Tibial nerve (tissue), 4 donors: ENCODE measurements at regions not wholly inside any gene's neighbourhood (a gene's known extent, or its start where the extent isn't known, plus 50 kb on each side); places are given as distances from the start of the nearest gene placed in this dataset.
"Not testable (repeated sequence)": the region's sequence is repeated elsewhere in the genome, so short reads cannot be mapped to it uniquely, and the experiment has no call there.

ENCODE experiments used
- DNase-seq, 2 donors: peaks; one replicate each; pipeline ENCODE4 v3.0.0-alpha.2; 2019; ENCODE audit warnings: low spot score in 2 of 2
- H3K27ac ChIP-seq, 4 donors: fragments of 200-600 bp; sonication (generic) in 3 of 4; one replicate each; pipeline ENCODE4 v1.5.1; 2017 to 2019; ENCODE audit warnings: mild to moderate bottlenecking in 1 of 4
- H3K27me3 ChIP-seq, 2 donors: fragments of 200-600 bp; sonication (generic) in 1 of 2; one replicate each; pipeline versions ENCODE4 v1.5.1 to v1.6.0; 2017 to 2019
- H3K36me3 ChIP-seq, 3 donors: fragments of 200-600 bp; sonication (generic); one replicate each; pipeline ENCODE4 v1.5.1; 2018 to 2019
- H3K4me1 ChIP-seq, 4 donors: fragments of 200-600 bp; sonication (generic) in 3 of 4; one replicate each; pipeline ENCODE4 v1.5.1; 2017 to 2019
- H3K4me3 ChIP-seq, 4 donors: fragments of 200-600 bp; sonication (generic) in 3 of 4; one replicate each; pipeline ENCODE4 v1.5.1; 2017 to 2019; ENCODE audit warnings: mild to moderate bottlenecking in 1 of 4, moderate library complexity in 1 of 4
- H3K9me3 ChIP-seq, 4 donors: fragments of 200-600 bp; sonication (generic) in 3 of 4; one replicate each; pipeline ENCODE4 v1.5.1; 2017 to 2019
- CTCF ChIP-seq, 5 experiments: fragments of 200-600 bp in 3 of 5; fragments of 450-650 bp in 2 of 5; sonication (generic) in 3 of 5; IDR thresholded peaks; one replicate each; pipeline ENCODE4 v1.5.1; 2016 to 2019; ENCODE audit warnings: antibody characterized with exemption in 5 of 5, mild to moderate bottlenecking in 3 of 5, moderate library complexity in 2 of 5
- EP300 ChIP-seq, 2 donors: sonication (generic); formaldehyde crosslinking; IDR thresholded peaks; one replicate each; pipeline ENCODE4 v1.6.1; 2017; ENCODE audit warnings: antibody characterized with exemption in 2 of 2, mild to moderate bottlenecking in 1 of 2
- POLR2A ChIP-seq, 2 donors: fragments of 450-650 bp; IDR thresholded peaks; one replicate each; pipeline ENCODE4 v1.6.1; 2017; ENCODE audit warnings: antibody characterized with exemption in 2 of 2, mild to moderate bottlenecking in 2 of 2, moderate library complexity in 2 of 2
- WGBS, 2 donors: methylation state at CpG; one replicate each; pipeline ENCODE4 v1.1.5; 2018; 5-methylcytosine and 5-hydroxymethylcytosine counted together

GRCh38 chr4:183012879-183013729, 86.0 kb upstream of the WWC2 start:
- H3K4me3 ChIP-seq = no peak overlapping the region
- peaks cover 0 to 13% of the 10 kb centered on the region in 2 donors for H3K27me3 ChIP-seq
- no peaks in the 10 kb centered on the region for H3K36me3 ChIP-seq
- DNase-seq = no peak
- H3K4me1 ChIP-seq = no peaks in the 10 kb centered on the region
- no peaks in the 10 kb centered on the region for H3K9me3 ChIP-seq
- TF ChIP-seq EP300 (IDR thresholded peaks at IDR 0.05) (no peak), POLR2A (IDR thresholded peaks at IDR 0.05) (no peak), CTCF (IDR thresholded peaks at IDR 0.05) (no peak)
- 48 to 71% methylated on average over 18 of the region's 18 CpGs for WGBS, 2 donors
- no peak overlapping the region for H3K27ac ChIP-seq

- Histone ChIP-seq H3K27ac (no peak overlapping the region), H3K9me3 (no peaks in the 10 kb centered on the region), H3K4me3 (no peak overlapping the region), H3K4me1 (no peaks in the 10 kb centered on the region), H3K36me3 (no peaks in the 10 kb centered on the region), H3K27me3 (peaks cover 0 to 13% of the 10 kb centered on the region in 2 donors)
- TF ChIP-seq POLR2A (IDR thresholded peaks at IDR 0.05) (no peak), CTCF (IDR thresholded peaks at IDR 0.05) (no peak), EP300 (IDR thresholded peaks at IDR 0.05) (no peak)
- WGBS, 2 donors = 60 to 70% methylated on average over 8 of the region's 8 CpGs
- no peak for DNase-seq
Observed at GRCh38 chr4:183011213-183011907, 87.7 kb upstream of the WWC2 start.

- 26 to 39% methylated on average over 9 of the region's 9 CpGs for WGBS, 2 donors
- Histone ChIP-seq H3K9me3 (peaks cover 0 to 10% (median 0%) of the 10 kb centered on the region in 4 donors), H3K36me3 (no peaks in the 10 kb centered on the region), H3K4me3 (no peak overlapping the region), H3K27ac (no peak overlapping the region), H3K27me3 (peaks cover 0 to 7% of the 10 kb centered on the region in 2 donors), H3K4me1 (no peaks in the 10 kb centered on the region)
- TF ChIP-seq CTCF (IDR thresholded peaks at IDR 0.05) (no peak), POLR2A (IDR thresholded peaks at IDR 0.05) (no peak), EP300 (IDR thresholded peaks at IDR 0.05) (no peak)
- DNase-seq = no peak
Observed at GRCh38 chr4:183008492-183008891, 90.6 kb upstream of the WWC2 start.

GRCh38 chr4:183004370-183004769, 87.2 kb upstream of the DCTD start:
- not testable (repeated sequence) for H3K36me3 ChIP-seq
- peaks cover 0 to 17% (median 0%) of the 10 kb centered on the region in 4 donors for H3K9me3 ChIP-seq

GRCh38 chr4:182994171-182994570, 77.0 kb upstream of the DCTD start:
- DNase-seq = no peak
- WGBS, 2 donors = 77 to 88% methylated on average over 1 of the region's 1 CpG
- no peak for TF ChIP-seq EP300 (IDR thresholded peaks at IDR 0.05)
- TF ChIP-seq POLR2A (IDR thresholded peaks at IDR 0.05) = no peak
- no peak for TF ChIP-seq CTCF (IDR thresholded peaks at IDR 0.05)
- Histone ChIP-seq H3K4me1 (no peaks in the 10 kb centered on the region), H3K9me3 (peaks cover 0 to 52% (median 5%) of the 10 kb centered on the region in 4 donors), H3K36me3 (no peaks in the 10 kb centered on the region), H3K4me3 (no peak overlapping the region), H3K27me3 (no peaks in the 10 kb centered on the region), H3K27ac (no peak overlapping the region)

More at GRCh38 chr4:183004370-183004769, 87.2 kb upstream of the DCTD start:
- H3K27ac ChIP-seq, H3K4me1 ChIP-seq, H3K27me3 ChIP-seq, H3K4me3 ChIP-seq, DNase-seq: not testable (repeated sequence)
